GM13977 (cell line): ENCODE measurements at regions not wholly inside any gene's neighbourhood (a gene's known extent, or its start where the extent isn't known, plus 50 kb on each side); places are given as distances from the start of the nearest gene placed in this dataset.

Experiments used
- DNase-seq: peaks from one replicate; pipeline ENCODE4 v3.0.0; 2012; ENCODE audit warnings: low spot score
- in situ Hi-C: fragments of 300-500 bp; cut with MboI; formaldehyde crosslinking; loops from one replicate; pipeline ENCODE4 v1.12.0; 2022; ENCODE audit warnings: low sequenced_read_pairs, low pct_unique_long_range_greater_than_20kb, mixed read lengths, inconsistent platforms; ENCODE audit not compliant: unreplicated experiment
- TF ChIP-seq, protein P1 (sequence below): IDR thresholded peaks from 2 replicates; pipeline ENCODE4 v1.5.1; 2012; ENCODE audit warnings: mild to moderate bottlenecking, control low read depth; ENCODE audit not compliant: insufficient read depth; ENCODE audit errors: extremely low read depth, missing control alignments

DNA sequence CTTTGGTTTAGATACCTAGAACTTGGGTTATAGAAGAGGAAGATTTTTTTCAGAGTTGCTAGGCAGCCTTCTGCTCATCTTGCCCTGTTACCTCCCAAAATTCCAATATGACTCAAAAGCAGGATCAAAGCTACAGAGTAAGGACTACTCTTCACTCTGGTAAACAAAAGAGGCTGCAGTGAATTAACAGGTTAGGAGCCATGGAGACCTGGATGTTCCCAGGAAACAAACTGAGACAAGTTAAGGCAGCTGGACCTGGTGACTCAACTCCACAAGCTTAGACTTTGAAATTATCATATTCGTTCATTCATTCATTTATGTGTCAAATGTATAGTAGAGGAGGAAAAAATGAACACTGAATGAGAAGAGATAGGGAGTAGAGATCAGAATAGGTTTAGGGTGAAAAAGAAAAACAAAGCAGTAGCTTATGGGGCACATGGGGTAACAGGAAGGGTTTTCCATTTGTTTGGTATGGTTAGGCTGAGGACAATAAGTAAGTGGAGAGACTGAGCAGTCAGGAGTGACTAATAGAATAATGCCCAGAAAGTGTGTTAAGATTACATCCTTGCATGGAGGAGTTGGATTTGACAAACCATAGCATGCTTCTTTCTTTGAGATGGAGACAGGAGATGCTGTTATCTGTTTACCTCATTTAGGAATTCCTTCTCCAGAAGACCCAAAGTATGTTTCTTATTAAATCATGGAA, 464.0 kb upstream of the ZNF608 start:
- in situ Hi-C loops, result no loop called here
- no peak for DNase-seq
- TF ChIP-seq, protein P1, sequence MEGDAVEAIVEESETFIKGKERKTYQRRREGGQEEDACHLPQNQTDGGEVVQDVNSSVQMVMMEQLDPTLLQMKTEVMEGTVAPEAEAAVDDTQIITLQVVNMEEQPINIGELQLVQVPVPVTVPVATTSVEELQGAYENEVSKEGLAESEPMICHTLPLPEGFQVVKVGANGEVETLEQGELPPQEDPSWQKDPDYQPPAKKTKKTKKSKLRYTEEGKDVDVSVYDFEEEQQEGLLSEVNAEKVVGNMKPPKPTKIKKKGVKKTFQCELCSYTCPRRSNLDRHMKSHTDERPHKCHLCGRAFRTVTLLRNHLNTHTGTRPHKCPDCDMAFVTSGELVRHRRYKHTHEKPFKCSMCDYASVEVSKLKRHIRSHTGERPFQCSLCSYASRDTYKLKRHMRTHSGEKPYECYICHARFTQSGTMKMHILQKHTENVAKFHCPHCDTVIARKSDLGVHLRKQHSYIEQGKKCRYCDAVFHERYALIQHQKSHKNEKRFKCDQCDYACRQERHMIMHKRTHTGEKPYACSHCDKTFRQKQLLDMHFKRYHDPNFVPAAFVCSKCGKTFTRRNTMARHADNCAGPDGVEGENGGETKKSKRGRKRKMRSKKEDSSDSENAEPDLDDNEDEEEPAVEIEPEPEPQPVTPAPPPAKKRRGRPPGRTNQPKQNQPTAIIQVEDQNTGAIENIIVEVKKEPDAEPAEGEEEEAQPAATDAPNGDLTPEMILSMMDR, result no peak

DNA sequence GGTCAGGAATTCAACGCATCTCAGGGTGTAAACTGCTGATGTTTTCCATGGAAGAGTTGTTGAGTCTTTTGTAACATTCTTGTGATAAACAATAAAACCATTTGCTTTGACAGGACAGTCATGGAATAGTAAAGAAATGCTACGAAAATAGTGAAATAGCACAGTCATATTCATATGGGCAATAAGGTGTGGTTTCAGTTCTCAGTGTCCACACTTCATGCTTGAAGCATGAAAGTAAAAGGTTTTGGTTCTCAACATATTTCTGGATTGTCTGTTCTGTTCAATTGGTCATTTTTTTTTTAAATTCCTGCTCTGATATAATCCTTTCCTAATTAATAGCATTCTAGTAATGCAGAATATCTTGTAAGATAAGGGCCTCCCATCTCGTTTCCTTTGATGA, 467.6 kb upstream of the ZNF608 start:
- TF ChIP-seq, protein P1, result no peak
- in situ Hi-C loops, result no loop called here
- no peak for DNase-seq

DNA sequence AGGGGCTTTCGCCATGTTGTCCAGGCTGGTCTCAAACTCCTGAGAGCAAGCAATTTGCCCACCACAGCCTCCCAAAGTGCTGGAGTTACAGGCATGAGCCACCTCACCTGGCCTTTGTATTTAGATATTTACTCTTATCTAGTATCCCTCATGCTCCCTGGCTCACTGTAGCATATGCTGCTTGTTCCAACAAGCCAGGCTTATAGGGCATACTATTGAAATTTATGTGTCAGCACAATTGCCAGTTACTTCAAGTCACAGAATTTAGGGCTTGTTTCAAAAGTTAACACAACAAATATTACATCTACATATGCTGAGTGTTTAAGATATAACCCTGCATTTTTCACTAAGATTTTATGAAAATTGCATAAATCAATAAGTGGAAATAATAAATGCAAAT, 469.2 kb upstream of the ZNF608 start:
- DNase-seq, result no peak
- TF ChIP-seq, protein P1, result no peak
- in situ Hi-C loops, result no loop called here

DNA sequence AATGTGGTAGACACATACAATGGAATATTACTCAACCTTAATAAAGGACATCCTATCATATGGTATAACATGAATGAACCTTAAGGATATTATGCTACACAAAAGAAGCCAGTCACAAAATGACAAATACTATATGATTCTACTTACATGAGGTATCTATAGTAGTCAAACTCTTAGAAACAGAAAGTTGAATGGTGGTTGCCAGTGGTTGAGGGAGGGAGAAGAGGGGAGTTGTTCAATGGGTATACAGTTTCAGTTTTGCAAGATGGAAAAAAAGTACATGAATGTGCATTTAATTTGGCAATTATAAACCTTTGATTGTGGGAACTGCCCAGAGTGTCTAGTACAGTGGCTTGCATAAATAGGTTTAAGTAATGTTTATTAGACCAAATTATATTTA, 473.3 kb upstream of the ZNF608 start:
- DNase-seq, result no peak
- in situ Hi-C loops, result no loop called here
- TF ChIP-seq, protein P1, result no peak

DNA sequence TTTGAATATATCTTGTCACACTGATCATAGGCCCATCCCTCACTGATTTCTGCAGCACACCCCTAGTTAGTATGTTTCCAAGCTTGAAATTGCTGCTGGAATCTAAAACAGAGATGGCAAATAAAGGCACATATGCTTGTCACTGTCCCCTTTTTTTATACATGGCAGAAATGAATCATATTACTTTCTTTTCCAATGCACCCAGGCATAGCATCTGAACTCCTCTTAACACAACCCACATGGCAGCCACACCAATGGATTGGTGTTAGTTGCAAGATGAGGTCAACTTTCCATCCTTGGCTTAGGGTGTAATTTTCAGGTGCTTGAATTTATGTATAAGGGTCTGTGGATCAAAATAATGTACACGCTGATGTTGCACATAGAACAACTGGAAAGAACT, 473.8 kb upstream of the ZNF608 start:
- TF ChIP-seq, protein P1, result no peak
- in situ Hi-C loops, result no loop called here

DNA sequence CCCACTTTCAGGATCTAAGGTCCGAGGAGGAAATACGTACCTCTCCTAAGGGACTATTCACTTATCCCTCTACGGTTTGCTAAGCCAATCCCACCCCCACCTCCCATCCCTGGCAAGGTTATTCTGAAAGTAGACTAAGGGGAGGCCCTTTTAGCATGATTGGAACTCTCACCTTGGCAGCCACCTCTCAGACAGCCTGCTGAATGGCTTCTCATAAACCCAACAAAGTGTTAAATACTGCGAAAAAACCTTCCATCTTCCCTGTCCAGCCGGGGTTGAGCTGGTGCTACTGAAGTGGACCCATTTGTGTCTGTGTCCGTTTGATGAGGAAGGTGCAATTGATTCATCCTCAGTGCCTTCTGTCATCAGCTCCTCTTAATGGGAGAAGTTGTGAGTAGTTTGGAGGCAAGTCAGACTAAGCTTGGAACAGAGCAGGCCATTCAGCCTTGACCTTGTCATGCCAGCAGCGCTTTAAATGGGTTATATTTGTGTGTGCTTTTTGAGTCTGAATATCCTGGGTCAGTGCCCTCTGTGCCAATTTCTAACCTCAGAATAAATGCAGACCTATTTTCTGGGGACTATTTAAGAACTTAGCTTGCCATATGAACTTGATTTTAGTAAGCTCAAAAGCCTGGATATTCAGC, 476.3 kb upstream of the ZNF608 start:
- TF ChIP-seq, protein P1, result no peak
- DNase-seq, result no peak
- in situ Hi-C loops, result no loop called here

More for the DNA sequence above, 473.8 kb upstream of the ZNF608 start:
- DNase-seq, result no peak

DNA sequence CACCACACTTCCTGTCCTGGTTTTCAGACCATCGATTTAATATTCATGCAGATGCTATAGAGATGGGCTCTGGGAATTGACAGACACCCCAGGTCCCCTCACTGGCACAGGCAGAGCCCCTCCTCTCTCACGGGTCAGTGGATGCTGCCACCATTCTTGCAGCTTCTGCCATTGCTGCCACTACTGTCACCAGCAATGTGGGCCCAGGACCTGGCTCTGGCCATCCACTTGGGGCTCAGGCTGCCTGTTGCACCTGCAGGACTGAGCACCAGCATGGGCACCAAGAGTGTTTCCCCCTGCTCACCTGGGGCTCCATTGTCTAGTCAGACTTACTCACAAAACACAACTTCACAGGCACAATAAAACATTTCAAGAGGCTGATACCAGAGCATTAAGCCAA, 479.0 kb upstream of the ZNF608 start:
- DNase-seq, result no peak
- in situ Hi-C loops, result no loop called here
- TF ChIP-seq, protein P1, result no peak
